ENCODE measurements at regions not wholly inside any gene's neighbourhood (a gene's known extent, or its start where the extent isn't known, plus 50 kb on each side); places are given as distances from the start of the nearest gene placed in this dataset.

DNA sequence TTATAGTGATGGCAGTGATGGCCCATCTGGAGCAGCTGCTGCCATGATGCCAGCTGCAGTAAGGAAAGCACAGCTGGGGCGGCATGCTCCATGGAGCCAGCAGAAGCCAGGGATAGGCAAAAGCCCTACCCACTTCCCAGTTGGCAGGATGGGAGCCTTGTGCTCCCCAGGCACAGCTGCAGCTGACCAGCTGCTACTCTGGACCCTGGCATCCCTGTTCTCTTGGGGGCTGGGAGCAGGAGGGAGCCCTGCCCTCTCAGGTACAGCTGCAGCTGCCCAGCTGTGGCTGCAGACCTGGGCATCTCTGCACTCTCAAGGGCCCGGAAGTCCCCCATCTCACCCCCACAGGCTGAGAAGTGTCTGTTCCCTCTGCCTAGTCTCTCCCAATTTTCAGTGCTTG lies 531.9 kb downstream of the PCDH18 start:
- TF ChIP-seq, protein P1, sequence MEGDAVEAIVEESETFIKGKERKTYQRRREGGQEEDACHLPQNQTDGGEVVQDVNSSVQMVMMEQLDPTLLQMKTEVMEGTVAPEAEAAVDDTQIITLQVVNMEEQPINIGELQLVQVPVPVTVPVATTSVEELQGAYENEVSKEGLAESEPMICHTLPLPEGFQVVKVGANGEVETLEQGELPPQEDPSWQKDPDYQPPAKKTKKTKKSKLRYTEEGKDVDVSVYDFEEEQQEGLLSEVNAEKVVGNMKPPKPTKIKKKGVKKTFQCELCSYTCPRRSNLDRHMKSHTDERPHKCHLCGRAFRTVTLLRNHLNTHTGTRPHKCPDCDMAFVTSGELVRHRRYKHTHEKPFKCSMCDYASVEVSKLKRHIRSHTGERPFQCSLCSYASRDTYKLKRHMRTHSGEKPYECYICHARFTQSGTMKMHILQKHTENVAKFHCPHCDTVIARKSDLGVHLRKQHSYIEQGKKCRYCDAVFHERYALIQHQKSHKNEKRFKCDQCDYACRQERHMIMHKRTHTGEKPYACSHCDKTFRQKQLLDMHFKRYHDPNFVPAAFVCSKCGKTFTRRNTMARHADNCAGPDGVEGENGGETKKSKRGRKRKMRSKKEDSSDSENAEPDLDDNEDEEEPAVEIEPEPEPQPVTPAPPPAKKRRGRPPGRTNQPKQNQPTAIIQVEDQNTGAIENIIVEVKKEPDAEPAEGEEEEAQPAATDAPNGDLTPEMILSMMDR (IDR thresholded peaks at IDR 0.05; ENCODE audit: low read depth, low read length): no peak
- DNase-seq (ENCODE audit: extremely low read depth, low read depth): no peak

DNA sequence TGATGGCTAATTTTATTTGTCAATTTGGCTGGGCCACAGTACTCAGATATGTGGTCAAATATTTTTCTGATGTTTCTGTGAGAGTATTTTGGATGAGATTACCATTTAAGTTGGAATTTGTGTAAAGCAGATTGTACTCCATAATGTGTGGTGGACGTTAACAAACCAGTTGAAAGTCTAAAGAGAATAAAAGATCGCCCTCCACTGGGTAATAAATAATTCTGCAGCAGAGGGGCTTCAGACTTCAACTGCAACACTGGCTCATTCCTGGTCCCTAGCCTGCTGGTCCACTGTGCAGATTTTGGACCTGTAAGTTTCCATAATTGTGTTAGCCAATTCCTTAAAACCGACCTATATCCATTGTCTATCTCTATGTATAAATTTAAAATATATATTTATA lies 540.3 kb downstream of the PCDH18 start:
- no peak for DNase-seq (ENCODE audit: extremely low read depth, low read depth)
- TF ChIP-seq, protein P1 (IDR thresholded peaks at IDR 0.05; ENCODE audit: low read depth, low read length): no peak

DNA sequence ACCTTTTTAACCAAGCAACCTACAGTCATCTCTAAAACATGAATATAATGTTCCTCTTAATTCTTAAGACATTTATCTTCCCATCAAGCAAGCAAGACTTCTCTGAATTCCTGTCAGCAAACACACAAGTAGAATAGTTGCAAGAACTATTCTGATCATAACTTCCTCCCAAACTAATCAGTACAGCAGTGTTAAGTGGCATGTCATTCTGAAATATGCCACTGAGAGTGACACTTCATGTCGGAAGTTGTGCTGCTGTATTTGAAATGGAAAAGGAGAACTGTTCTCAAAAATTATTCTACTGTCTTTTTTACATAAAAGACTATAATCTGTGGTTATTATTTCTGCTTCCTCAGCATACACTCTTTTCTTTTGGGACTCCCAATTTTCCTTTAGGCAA lies 546.6 kb downstream of the PCDH18 start:
- TF ChIP-seq, protein P1 (IDR thresholded peaks at IDR 0.05; ENCODE audit: low read depth, low read length): no peak

DNA sequence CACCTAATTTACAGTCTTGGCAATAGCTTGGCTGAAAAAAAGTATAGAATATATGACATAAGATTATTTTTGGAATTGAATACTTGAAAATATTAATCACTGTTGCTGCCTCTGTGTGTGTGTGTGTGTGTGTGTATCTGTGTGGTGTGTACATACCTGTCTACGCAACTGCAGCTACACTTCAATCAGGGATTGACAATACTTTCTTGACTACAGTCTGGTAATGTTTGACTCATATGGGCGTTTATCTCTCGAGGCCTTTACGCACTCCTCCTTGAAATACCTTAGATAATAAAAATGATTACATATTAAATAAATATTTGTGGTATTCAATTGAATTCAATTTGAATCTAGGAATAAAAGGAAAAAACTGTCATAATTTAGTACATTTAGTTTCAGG lies 565.2 kb downstream of the PCDH18 start:
- TF ChIP-seq, protein P1 (IDR thresholded peaks at IDR 0.05; ENCODE audit: low read depth, low read length): no peak

More for the DNA sequence above, 546.6 kb downstream of the PCDH18 start:
- no peak for DNase-seq (ENCODE audit: extremely low read depth, low read depth)

DNA sequence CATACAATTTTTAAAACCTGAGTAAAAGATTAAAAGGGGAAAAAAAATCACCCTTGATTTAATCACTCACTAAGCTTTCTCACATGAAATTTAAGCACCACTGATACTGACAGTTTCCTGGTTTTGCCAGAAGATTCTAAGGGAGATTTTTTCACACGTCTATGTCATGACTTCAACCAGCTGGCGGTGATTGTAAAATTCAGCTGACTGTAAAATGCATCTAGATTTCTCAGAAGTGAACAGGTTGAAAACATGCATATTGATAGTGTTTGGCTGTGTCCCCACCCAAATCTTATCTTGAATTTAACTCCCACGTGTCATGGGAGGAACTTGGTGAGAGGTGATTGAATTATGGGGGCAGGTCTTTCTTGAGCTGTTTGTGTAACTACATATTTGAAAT lies 566.8 kb downstream of the PCDH18 start:
- TF ChIP-seq, protein P1 (IDR thresholded peaks at IDR 0.05; ENCODE audit: low read depth, low read length): no peak

More for the DNA sequence above, 565.2 kb downstream of the PCDH18 start:
- DNase-seq (ENCODE audit: extremely low read depth, low read depth): no peak

DNA sequence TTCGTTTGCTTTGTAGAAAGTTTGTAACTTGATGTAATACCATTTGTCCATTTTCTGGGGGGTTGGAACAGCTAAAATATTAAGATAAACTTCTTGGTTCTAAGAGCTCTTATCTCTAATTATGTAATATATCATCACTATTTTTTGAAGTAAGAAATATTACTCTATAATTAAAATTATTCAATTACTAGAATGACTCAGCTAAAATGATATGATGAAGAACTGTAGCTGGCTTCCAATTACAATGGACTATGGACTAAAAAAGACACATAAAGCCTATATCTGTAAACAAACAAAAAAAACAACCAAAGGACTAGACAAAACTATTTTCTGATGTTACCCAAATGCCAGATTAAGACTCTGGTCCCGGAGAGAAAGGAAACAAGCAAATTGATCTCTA lies 569.4 kb downstream of the PCDH18 start:
- TF ChIP-seq, protein P1 (IDR thresholded peaks at IDR 0.05; ENCODE audit: low read depth, low read length): no peak
- no peak for DNase-seq (ENCODE audit: extremely low read depth, low read depth)

More for the DNA sequence above, 566.8 kb downstream of the PCDH18 start:
- DNase-seq (ENCODE audit: extremely low read depth, low read depth): no peak

DNA sequence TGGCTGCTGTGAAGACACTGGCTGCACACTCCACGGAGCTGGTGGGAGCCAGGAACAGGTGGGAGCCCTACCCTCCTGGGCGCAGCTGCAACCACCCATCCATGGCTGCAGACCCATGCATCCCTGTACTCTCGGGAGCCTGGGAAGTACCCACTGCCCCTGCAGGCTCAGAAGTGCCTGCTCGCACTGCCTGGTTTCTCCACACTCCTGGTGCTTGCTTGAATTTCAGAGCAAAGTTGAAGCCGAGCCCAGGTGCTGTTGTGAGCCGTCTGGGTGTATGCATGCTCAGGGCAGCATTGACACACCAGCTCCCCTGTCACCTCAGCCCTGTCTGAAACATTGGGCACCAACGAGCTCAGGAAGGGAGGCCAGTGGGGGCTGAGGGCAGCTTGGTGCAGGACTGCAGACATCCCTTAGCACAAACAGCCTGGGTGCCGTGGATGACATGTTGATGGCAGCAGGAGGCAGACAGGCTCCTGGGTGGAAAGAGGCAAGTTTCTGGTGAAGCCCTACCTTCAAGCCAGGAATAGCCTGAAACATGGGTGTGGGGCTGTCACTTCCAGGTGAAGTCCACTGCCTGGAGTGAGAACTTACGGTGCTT lies 585.9 kb downstream of the PCDH18 start:
- TF ChIP-seq, protein P1 (IDR thresholded peaks at IDR 0.05; ENCODE audit: low read depth, low read length): no peak
- no peak for DNase-seq (ENCODE audit: extremely low read depth, low read depth)

Measured in AG09319 (cell line).